HepG2 (cell line): ENCODE measurements at regions not wholly inside any gene's neighbourhood (a gene's known extent, or its start where the extent isn't known, plus 50 kb on each side); places are given as distances from the start of the nearest gene placed in this dataset.

Source experiments
- ATAC-seq: fragments of 200-7000 bp; cut with Tn5 transposase; 3 replicates; pipeline ENCODE4 v1.9.1; 2020; ENCODE audit warnings: mild to moderate bottlenecking, moderate library complexity
- BruUV-seq: library from RNA; stranded (reverse); fragments of 400-500 nt; replicated peaks from 2 replicates; lab custom pipeline; 2021; lab: Mats Ljungman, UMichigan
- CTCF ChIA-PET: fragments of 300-600 bp; formaldehyde crosslinking; extraction: SDS; loops from one replicate; lab custom pipeline; 2021; ENCODE audit warnings: low total read pairs, inconsistent platforms, low intra/inter-chr PET ratio; lab: Yijun Ruan, JAX
- POLR2A ChIA-PET: fragments of 350-600 bp; sonication (Branson Sonifier 250); formaldehyde crosslinking; loops from one replicate; lab custom pipeline; 2020; ENCODE audit warnings: antibody characterized with exemption, inconsistent platforms; lab: Yijun Ruan, JAX
- DNase-seq: peaks from one replicate; pipeline ENCODE4 v3.0.0-alpha.2; 2015; ENCODE audit warnings: low spot score
- FAIRE-seq: peaks from 3 replicates; lab custom pipeline; 2011; peaks lifted over from hg19 to GRCh38; lab: Jason Lieb, UNC
- H2AFZ ChIP-seq: one replicate; pipeline ENCODE4 v1.6.1; 2011; ENCODE audit warnings: low read length, inconsistent platforms
- H3K27ac ChIP-seq: fragments of 300-600 bp; 3 replicates; pipeline ENCODE4 v1.8.0; 2011; ENCODE audit warnings: mixed run types, mild to moderate bottlenecking, mixed read lengths, low read length, inconsistent platforms; ENCODE audit not compliant: insufficient read depth; ENCODE audit errors: extremely low read length
- H3K27me3 ChIP-seq, 2 experiments: fragments of 200-600 bp in 1 of 2; 2 replicates in 1 of 2; 3 replicates in 1 of 2; pipeline versions ENCODE4 v1.6.0 to v1.8.0; 2011; ENCODE audit warnings: low read length in 2 of 2, mild to moderate bottlenecking in 2 of 2, moderate library complexity in 2 of 2, inconsistent platforms in 1 of 2; ENCODE audit not compliant: insufficient read depth in 2 of 2, control insufficient read depth in 1 of 2
- H3K36me3 ChIP-seq, 2 experiments: fragments of 200-600 bp in 1 of 2; replicated peaks in 1 of 2; 2 replicates in 1 of 2; 3 replicates in 1 of 2; pipeline versions ENCODE4 v1.5.1 to v1.8.0; 2011; ENCODE audit warnings: low read length in 2 of 2, inconsistent platforms in 1 of 2; ENCODE audit not compliant: insufficient read depth in 2 of 2, control insufficient read depth in 1 of 2
- H3K4me1 ChIP-seq: 2 replicates; pipeline ENCODE4 v1.5.1; 2012; ENCODE audit warnings: low read length, inconsistent platforms; ENCODE audit not compliant: insufficient read depth
- H3K4me2 ChIP-seq: 2 replicates; pipeline ENCODE4 v1.6.0; 2011; ENCODE audit warnings: low read depth, low read length, inconsistent platforms
- H3K4me3 ChIP-seq, 3 experiments: fragments of 200-600 bp in 1 of 3; sonication (generic), shearing (Covaris generic) in 1 of 3; replicated peaks in 1 of 3; 2 replicates each; pipeline ENCODE4 v1.5.1; 2011 to 2016; ENCODE audit warnings: low read length in 3 of 3, inconsistent platforms in 2 of 3, low read depth in 2 of 3, mild to moderate bottlenecking in 2 of 3, control low read depth in 1 of 3, mixed read lengths in 1 of 3; ENCODE audit not compliant: insufficient read depth in 1 of 3
- H3K79me2 ChIP-seq: one replicate; pipeline ENCODE4 v1.6.1; 2011; ENCODE audit warnings: low read length, inconsistent platforms; ENCODE audit not compliant: insufficient read depth
- H3K9ac ChIP-seq: 2 replicates; pipeline ENCODE4 v1.6.0; 2011; ENCODE audit warnings: mild to moderate bottlenecking, low read depth, low read length, inconsistent platforms; ENCODE audit not compliant: insufficient read depth
- H3K9me3 ChIP-seq: 2 replicates; pipeline ENCODE4 v1.5.1; 2012; ENCODE audit warnings: mild to moderate bottlenecking, low read length
- H4K20me1 ChIP-seq: 2 replicates; pipeline ENCODE4 v1.6.0; 2011; ENCODE audit warnings: inconsistent platforms, mild to moderate bottlenecking, low read length, moderate library complexity; ENCODE audit not compliant: insufficient read depth
- CREB1 ChIP-seq, 2 experiments: fragments of 450-650 bp in 1 of 2; IDR thresholded peaks; 2 replicates each; pipeline ENCODE4 v1.6.1; 2016 to 2017; ENCODE audit warnings: control low read depth in 1 of 2, mild to moderate bottlenecking in 1 of 2, missing compliant biosample characterization in 1 of 2, missing genetic modification characterization in 1 of 2
- HES4 ChIP-seq: sonication (generic); formaldehyde crosslinking; IDR thresholded peaks from 2 replicates; pipeline ENCODE4 v1.9.0; 2021; ENCODE audit warnings: mild to moderate bottlenecking, missing genetic modification reagents, borderline replicate concordance
- KDM5A ChIP-seq: fragments of 200-600 bp; sonication (generic); IDR thresholded peaks from 2 replicates; pipeline ENCODE4 v1.7.0; 2018; ENCODE audit warnings: antibody characterized with exemption, mild to moderate bottlenecking, low read length, borderline replicate concordance
- KLF11 ChIP-seq: IDR thresholded peaks from 2 replicates; pipeline ENCODE4 v1.6.1; 2016; ENCODE audit warnings: missing compliant biosample characterization
- MNT ChIP-seq: fragments of 450-650 bp; IDR thresholded peaks from 2 replicates; pipeline ENCODE4 v1.6.1; 2016
- RAD51 ChIP-seq: fragments of 450-650 bp; IDR thresholded peaks from 2 replicates; pipeline ENCODE4 v1.6.1; 2016; ENCODE audit warnings: borderline replicate concordance
- RFXAP ChIP-seq: sonication (generic); formaldehyde crosslinking; IDR thresholded peaks from 2 replicates; pipeline ENCODE4 v1.4.0; 2020; ENCODE audit warnings: missing genetic modification reagents, borderline replicate concordance
- XRCC5 ChIP-seq: fragments of 200-400 bp; formaldehyde crosslinking; optimal IDR thresholded peaks from 2 replicates; pipeline ENCODE3; 2017; ENCODE audit warnings: mild to moderate bottlenecking, low read length
- ZNF547 ChIP-seq: sonication (generic); formaldehyde crosslinking; IDR thresholded peaks from 2 replicates; pipeline ENCODE4 v1.5.1; 2020; ENCODE audit warnings: mild to moderate bottlenecking, missing genetic modification reagents
- ZNF570 ChIP-seq: sonication (generic); formaldehyde crosslinking; IDR thresholded peaks from 2 replicates; pipeline ENCODE4 v1.4.0; 2020; ENCODE audit warnings: mild to moderate bottlenecking, missing genetic modification reagents, borderline replicate concordance
- ZNF572 ChIP-seq: sonication (generic); formaldehyde crosslinking; IDR thresholded peaks from 2 replicates; pipeline ENCODE4 v1.5.1; 2020; ENCODE audit warnings: mild to moderate bottlenecking, missing genetic modification reagents
- ZNF646 ChIP-seq: sonication (generic); formaldehyde crosslinking; IDR thresholded peaks from 2 replicates; pipeline ENCODE4 v1.9.0; 2021; ENCODE audit warnings: mild to moderate bottlenecking, missing genetic modification reagents
- WGBS: methylation state at CpG from one replicate; pipeline ENCODE4 v1.1.6; 2017; ENCODE audit warnings: low lambda C conversion rate; 5-methylcytosine and 5-hydroxymethylcytosine counted together
- in situ Hi-C: cut with HindIII; loops from 2 replicates; pipeline ENCODE4 v1.10.0; 2017; ENCODE audit warnings: low pct_unique_long_range_greater_than_20kb; ENCODE audit not compliant: extremely low pct_ligation_motif_present
- intact Hi-C: fragments of 100-400 bp; cut with micrococcal nuclease; formaldehyde crosslinking; loops from one replicate; pipeline ENCODE4 v1.10.0; 2022; ENCODE audit not compliant: unreplicated experiment

GRCh38 chr14:85037411-85037810 lies 492.5 kb upstream of the FLRT2 start:
- CTCF ChIA-PET, result no interaction called here
- BruUV-seq, result no TSS peak
- no peaks in the 10 kb centered on the region for H3K27me3 ChIP-seq
- H2AFZ ChIP-seq, result no peak overlapping the region
- no peaks in the 10 kb centered on the region for H3K36me3 ChIP-seq
- WGBS, result 0% methylated on average over 2 of the region's 2 CpGs
- TF ChIP-seq KLF11 (CRISPR knock-in tag) (no peak), RAD51 (no peak), MNT (no peak), ZNF570 (CRISPR knock-in tag) (no peak), RFXAP (CRISPR knock-in tag) (no peak), CREB1 (IDR thresholded peaks at IDR 0.05) (no peak), CREB1 (CRISPR knock-in tag; IDR thresholded peaks at IDR 0.05) (no peak), ZNF646 (CRISPR knock-in tag) (no peak), XRCC5 (no peak), ZNF572 (CRISPR knock-in tag) (no peak), ZNF547 (CRISPR knock-in tag) (no peak), HES4 (CRISPR knock-in tag) (no peak), KDM5A (no peak)
- TF ChIP-seq, all 625 proteins: peak for 0
- DNase-seq (no peak), ATAC-seq (no peak), FAIRE-seq (no peak)
- intact Hi-C loops, result no loop called here
- Histone ChIP-seq H3K4me1 (no peaks in the 10 kb centered on the region), H3K27ac (no peak overlapping the region), H3K4me2 (no peak overlapping the region), H3K9me3 (peaks cover 91% of the 10 kb centered on the region), H3K79me2 (no peaks in the 10 kb centered on the region), H4K20me1 (no peaks in the 10 kb centered on the region), H3K4me3 (no peak overlapping the region), H3K9ac (no peak overlapping the region)
- in situ Hi-C loops, result no loop called here
- POLR2A ChIA-PET, result no interaction called here
